ENCODE measurements at regions not wholly inside any gene's neighbourhood (a gene's known extent, or its start where the extent isn't known, plus 50 kb on each side); places are given as distances from the start of the nearest gene placed in this dataset.
A peak's percentile ranks its signal among the peaks of the same experiment; 100 is the strongest.

DNA sequence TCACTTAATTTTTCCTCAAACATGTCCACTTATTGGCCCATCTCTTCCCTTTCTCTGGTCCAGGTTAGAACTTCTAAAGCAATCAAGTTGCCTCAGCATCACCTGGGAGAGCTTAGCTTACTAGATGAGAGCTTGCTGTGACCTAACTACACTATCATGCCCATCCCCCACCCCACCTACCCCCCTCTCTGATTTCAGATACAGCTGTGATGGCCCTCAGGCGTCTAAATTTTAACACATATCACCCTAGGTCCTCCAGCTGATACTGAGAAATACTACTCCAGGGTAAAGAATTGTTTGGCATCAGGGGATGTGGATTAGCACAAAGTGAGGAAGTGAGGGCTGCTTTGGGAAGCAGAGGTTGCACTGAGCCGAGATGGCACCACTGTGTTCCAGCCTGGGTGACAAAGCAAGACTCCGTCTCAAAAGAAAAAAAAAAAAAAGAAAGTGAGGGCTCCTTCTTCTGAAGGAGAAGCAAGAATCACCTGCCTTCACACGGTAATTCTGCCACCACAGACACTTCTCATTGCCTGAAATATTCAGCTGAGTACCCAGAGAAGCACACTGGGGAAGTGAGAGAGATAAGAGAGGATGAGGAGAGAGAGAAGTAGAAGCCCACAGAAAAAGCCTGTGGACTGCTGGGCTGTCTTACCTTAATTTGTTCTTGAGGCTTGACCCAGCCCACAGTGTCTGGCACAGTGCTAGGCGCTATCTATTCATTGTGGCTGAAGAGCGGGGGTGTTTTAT is 263.4 kb downstream of the ASXL3 start:
- no peak for TF ChIP-seq CTCF (IDR thresholded peaks at IDR 0.05; ENCODE audit: insufficient read depth, low read depth, low read length, missing control alignments)
- H3K4me3 ChIP-seq (ENCODE audit: low read length), result no peak overlapping the region
- no peak for DNase-seq (ENCODE audit: low read depth)

DNA sequence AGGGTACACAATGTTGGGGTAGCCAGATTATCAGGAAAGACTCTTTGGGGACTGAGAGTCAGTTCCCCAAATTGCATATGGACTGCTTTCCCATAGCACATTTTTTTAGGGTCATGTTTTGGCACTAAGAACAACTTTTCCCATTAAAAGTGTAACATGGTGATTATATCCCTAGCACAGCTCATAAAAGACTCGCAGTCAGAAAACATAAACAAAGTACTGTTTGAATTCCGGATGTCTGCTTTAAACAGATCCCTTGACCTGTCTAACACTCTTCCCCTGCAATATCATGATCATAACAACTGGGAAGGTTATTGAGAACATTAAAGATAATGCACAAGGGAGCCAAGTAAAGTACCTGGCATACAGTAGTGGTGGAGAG is 262.2 kb downstream of the ASXL3 start:
- DNase-seq (ENCODE audit: low read depth), result no peak
- TF ChIP-seq CTCF (IDR thresholded peaks at IDR 0.05; ENCODE audit: insufficient read depth, low read depth, low read length, missing control alignments), result no peak
- no peak overlapping the region for H3K4me3 ChIP-seq (ENCODE audit: low read length)

- peak; percentile 83 for TF ChIP-seq CTCF (IDR thresholded peaks at IDR 0.05; ENCODE audit: insufficient read depth, low read depth, low read length, missing control alignments)
- DNase-seq (ENCODE audit: low read depth), result peak; percentile 70
- no peak overlapping the region for H3K4me3 ChIP-seq (ENCODE audit: low read length)
Observed at GRCh38 chr18:33839452-33840211, 261.6 kb downstream of the ASXL3 start.

- H3K4me3 ChIP-seq (ENCODE audit: low read length), result no peak overlapping the region
- DNase-seq (ENCODE audit: low read depth), result no peak
- no peak for TF ChIP-seq CTCF (IDR thresholded peaks at IDR 0.05; ENCODE audit: insufficient read depth, low read depth, low read length, missing control alignments)
Observed at GRCh38 chr18:33838054-33838453, 260.0 kb downstream of the ASXL3 start.

DNA sequence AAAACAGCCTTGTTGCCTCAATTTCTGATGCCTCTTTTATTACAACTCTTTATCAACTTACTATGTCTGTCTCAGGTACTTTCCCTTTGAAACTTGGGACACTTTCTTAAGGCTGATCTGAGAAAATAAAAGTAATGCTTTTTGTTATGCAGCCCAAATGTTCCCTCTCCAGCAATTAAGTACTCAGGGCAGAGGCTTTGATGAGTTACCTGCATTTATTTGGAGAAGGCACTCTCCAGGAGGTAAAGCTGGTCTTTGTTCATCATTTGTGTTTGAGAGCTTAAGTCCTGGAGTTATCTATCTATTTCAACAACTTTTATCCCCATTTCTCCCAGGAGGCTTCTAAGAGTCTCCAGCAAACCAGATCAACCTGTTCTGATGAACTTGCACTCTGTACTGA is 259.2 kb downstream of the ASXL3 start:
- H3K4me3 ChIP-seq (ENCODE audit: low read length), result no peak overlapping the region
- peak; percentile 5 for DNase-seq (ENCODE audit: low read depth)
- TF ChIP-seq CTCF (IDR thresholded peaks at IDR 0.05; ENCODE audit: insufficient read depth, low read depth, low read length, missing control alignments), result no peak

DNA sequence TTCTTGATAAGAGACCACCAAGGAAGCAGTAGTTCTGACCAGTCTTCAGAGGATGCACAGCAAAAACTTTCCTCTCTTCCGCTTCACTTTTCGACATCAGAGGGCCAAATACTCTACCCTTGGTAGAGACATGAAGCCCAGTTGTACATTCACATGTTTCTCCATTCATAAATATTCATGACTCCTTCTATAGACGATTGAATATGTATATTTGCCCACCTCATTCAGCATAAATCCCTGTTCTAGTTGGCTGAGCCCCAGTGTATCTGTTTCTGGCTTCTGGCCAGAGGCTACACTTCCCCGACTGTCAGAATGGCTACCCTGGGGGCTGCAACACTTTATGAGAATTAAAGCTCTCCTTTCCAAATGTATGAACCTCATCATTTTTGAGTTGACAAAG is 258.5 kb downstream of the ASXL3 start:
- no peak overlapping the region for H3K4me3 ChIP-seq (ENCODE audit: low read length)
- DNase-seq (ENCODE audit: low read depth), result no peak
- no peak for TF ChIP-seq CTCF (IDR thresholded peaks at IDR 0.05; ENCODE audit: insufficient read depth, low read depth, low read length, missing control alignments)

Measured in epithelial cell of esophagus (primary cell).